Liver (tissue), 8 donors: ENCODE measurements at regions not wholly inside any gene's neighbourhood (a gene's known extent, or its start where the extent isn't known, plus 50 kb on each side); places are given as distances from the start of the nearest gene placed in this dataset.

Experiments
- DNase-seq: peaks from one replicate; pipeline ENCODE4 v3.0.0-alpha.2; 2017; ENCODE audit warnings: low spot score
- H3K27ac ChIP-seq, 2 donors: one replicate each; pipeline ENCODE4 v1.7.0; 2013; ENCODE audit warnings: inconsistent platforms in 2 of 2, low read length in 2 of 2, control low read depth in 1 of 2, low read depth in 1 of 2, mild to moderate bottlenecking in 1 of 2
- H3K27me3 ChIP-seq, 4 donors: one replicate each; pipeline versions ENCODE4 v1.6.1 to v1.7.0; 2013; ENCODE audit warnings: low read length in 3 of 4, inconsistent platforms in 1 of 4, mild to moderate bottlenecking in 1 of 4, moderate library complexity in 1 of 4; ENCODE audit not compliant: control insufficient read depth in 4 of 4, insufficient read depth in 4 of 4
- H3K36me3 ChIP-seq, 4 donors: one replicate each; pipeline versions ENCODE4 v1.6.1 to v1.7.0; 2013; ENCODE audit warnings: low read length in 3 of 4, mild to moderate bottlenecking in 3 of 4, low read depth in 1 of 4, moderate library complexity in 1 of 4; ENCODE audit not compliant: control insufficient read depth in 4 of 4, insufficient read depth in 3 of 4
- H3K4me1 ChIP-seq, 4 donors: one replicate each; pipeline versions ENCODE4 v1.6.1 to v1.7.0; 2013; ENCODE audit warnings: low read length in 3 of 4, mild to moderate bottlenecking in 3 of 4, moderate library complexity in 1 of 4; ENCODE audit not compliant: control insufficient read depth in 4 of 4, insufficient read depth in 4 of 4
- H3K4me3 ChIP-seq, 3 donors: one replicate each; pipeline versions ENCODE4 v1.6.1 to v1.7.0; 2013; ENCODE audit warnings: low read length in 3 of 3, control low read depth in 1 of 3, low read depth in 1 of 3, mild to moderate bottlenecking in 1 of 3
- H3K9ac ChIP-seq, 2 donors: one replicate each; pipeline ENCODE4 v1.7.0; 2013; ENCODE audit warnings: low read length in 2 of 2, mild to moderate bottlenecking in 2 of 2, moderate library complexity in 2 of 2, control low read depth in 1 of 2, low read depth in 1 of 2
- H3K9me3 ChIP-seq, 4 donors: one replicate each; pipeline versions ENCODE4 v1.6.1 to v1.7.0; 2013; ENCODE audit warnings: low read length in 3 of 4; ENCODE audit not compliant: control insufficient read depth in 4 of 4
- ATF3 ChIP-seq: IDR thresholded peaks from 2 replicates; pipeline ENCODE4 v1.6.1; 2016; ENCODE audit warnings: antibody characterized with exemption
- CTCF ChIP-seq: fragments of 150-350 bp; IDR thresholded peaks from 2 replicates; pipeline ENCODE4 v1.5.1; 2017; ENCODE audit warnings: improper control_type of control experiment, low read depth, low read length; ENCODE audit not compliant: missing input control
- FOXA2 ChIP-seq: IDR thresholded peaks from 2 replicates; pipeline ENCODE4 v1.6.1; 2016; ENCODE audit warnings: antibody characterized with exemption
- GABPA ChIP-seq, 2 donors: IDR thresholded peaks in 1 of 2; conservative IDR thresholded peaks in 1 of 2; 2 replicates each; pipeline ENCODE4 v1.6.1; 2016; ENCODE audit warnings: antibody characterized with exemption in 2 of 2, mild to moderate bottlenecking in 1 of 2, moderate library complexity in 1 of 2
- HNF4G ChIP-seq: IDR thresholded peaks from 2 replicates; pipeline ENCODE4 v1.6.1; 2016; ENCODE audit warnings: antibody characterized with exemption
- JUND ChIP-seq, 2 donors: IDR thresholded peaks; 2 replicates each; pipeline ENCODE4 v1.6.1; 2016; ENCODE audit warnings: antibody characterized with exemption in 2 of 2
- RAD21 ChIP-seq, 2 donors: IDR thresholded peaks; 2 replicates each; pipeline ENCODE4 v1.6.1; 2016; ENCODE audit warnings: antibody characterized with exemption in 2 of 2, mild to moderate bottlenecking in 2 of 2
- TAF1 ChIP-seq: conservative IDR thresholded peaks from 2 replicates; pipeline ENCODE4 v1.6.1; 2016; ENCODE audit warnings: antibody characterized with exemption, mild to moderate bottlenecking
- YY1 ChIP-seq: IDR thresholded peaks from 2 replicates; pipeline ENCODE4 v1.6.1; 2016; ENCODE audit warnings: antibody characterized with exemption, mild to moderate bottlenecking
- WGBS: extraction: QIAGEN DNeasy Blood & Tissue Kit; methylation state at CpG from one replicate; pipeline ENCODE4 v1.1.7; 2013; 5-methylcytosine and 5-hydroxymethylcytosine counted together
- TF ChIP-seq, protein P1 (sequence below): IDR thresholded peaks from 2 replicates; pipeline ENCODE4 v1.6.1; 2016; ENCODE audit warnings: antibody characterized with exemption
- donor health status: healthy.
- donor health status: healthy.
- donor health status: healthy.
- donor health status: healthy.
- donor health status: healthy.

DNA sequence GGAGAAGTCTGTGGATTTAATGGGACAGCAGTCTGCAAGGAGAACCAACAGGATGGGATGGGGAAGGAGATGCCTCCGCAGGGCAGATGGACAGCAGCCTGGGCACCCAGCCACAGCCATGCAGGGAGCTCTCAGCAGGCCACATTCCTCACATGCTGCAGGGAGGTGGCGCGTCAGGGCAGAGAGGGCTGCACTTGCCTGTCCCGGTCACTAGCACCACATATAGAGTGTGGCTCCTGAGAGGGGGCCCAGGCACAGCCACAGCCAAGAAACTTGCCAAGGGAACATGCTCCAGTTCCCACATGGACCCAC is 86.8 kb upstream of the ZMIZ1 start:
- TF ChIP-seq YY1, result no peak
- TF ChIP-seq, protein P1, sequence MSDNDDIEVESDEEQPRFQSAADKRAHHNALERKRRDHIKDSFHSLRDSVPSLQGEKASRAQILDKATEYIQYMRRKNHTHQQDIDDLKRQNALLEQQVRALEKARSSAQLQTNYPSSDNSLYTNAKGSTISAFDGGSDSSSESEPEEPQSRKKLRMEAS, result no peak
- TF ChIP-seq JUND (IDR thresholded peaks at IDR 0.05), result no peak
- TF ChIP-seq GABPA (IDR thresholded peaks at IDR 0.05 in 1 of 2, conservative IDR thresholded peaks at IDR 0.05 in 1 of 2), result no peak
- no peak for TF ChIP-seq CTCF
- TF ChIP-seq RAD21 (IDR thresholded peaks at IDR 0.05), result no peak
- no peak for TF ChIP-seq ATF3
- peaks cover 2 to 11% (median 7%) of the 10 kb centered on the region in 4 donors for H3K4me1 ChIP-seq
- no peak for DNase-seq
- H3K9me3 ChIP-seq, result no peaks in the 10 kb centered on the region
- H3K9ac ChIP-seq, result no peak overlapping the region
- H3K36me3 ChIP-seq, result no peaks in the 10 kb centered on the region
- no peaks in the 10 kb centered on the region for H3K27me3 ChIP-seq
- 92% methylated on average over 4 of the region's 4 CpGs for WGBS
- H3K27ac ChIP-seq, result no peak overlapping the region
- no peak overlapping the region for H3K4me3 ChIP-seq

DNA sequence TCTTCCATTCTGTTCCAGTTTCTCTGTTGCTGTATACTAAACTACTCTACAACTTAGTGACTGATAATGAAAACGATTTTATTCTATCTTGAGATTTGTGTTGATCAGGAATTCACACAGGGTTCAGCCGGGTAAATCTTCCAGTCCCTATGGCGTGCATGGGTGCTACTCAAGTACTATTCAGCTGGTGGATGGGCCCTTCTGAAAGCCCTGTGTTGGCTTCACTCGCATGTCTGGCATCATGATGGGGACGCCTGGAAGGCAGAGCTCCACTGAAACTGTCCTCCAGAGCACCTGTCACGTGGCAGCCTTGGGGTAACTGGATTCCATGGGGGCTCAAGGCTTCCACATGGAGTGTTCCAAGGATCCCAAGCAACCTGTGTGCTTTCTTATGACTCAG is 86.0 kb upstream of the ZMIZ1 start:
- Histone ChIP-seq H3K9me3 (no peaks in the 10 kb centered on the region), H3K36me3 (no peaks in the 10 kb centered on the region), H3K27ac (no peak overlapping the region), H3K9ac (no peak overlapping the region), H3K27me3 (no peaks in the 10 kb centered on the region), H3K4me3 (no peak overlapping the region), H3K4me1 (peaks cover 0 to 3% (median under 1%) of the 10 kb centered on the region in 4 donors)
- no peak for DNase-seq
- 92% methylated on average over 6 of the region's 6 CpGs for WGBS
- TF ChIP-seq JUND (IDR thresholded peaks at IDR 0.05) (no peak), HNF4G (no peak), FOXA2 (no peak)

GRCh38 chr10:78983608-78984007 is 85.2 kb upstream of the ZMIZ1 start:
- Histone ChIP-seq H3K36me3 (no peaks in the 10 kb centered on the region), H3K27me3 (no peaks in the 10 kb centered on the region), H3K4me3 (no peak overlapping the region), H3K9me3 (no peaks in the 10 kb centered on the region), H3K27ac (no peak overlapping the region), H3K4me1 (no peaks in the 10 kb centered on the region), H3K9ac (no peak overlapping the region)
- TF ChIP-seq TAF1 (no peak), CTCF (no peak), GABPA (IDR thresholded peaks at IDR 0.05 in 1 of 2, conservative IDR thresholded peaks at IDR 0.05 in 1 of 2) (no peak)
- DNase-seq, result no peak
- 90% methylated on average over 4 of the region's 4 CpGs for WGBS
